Left lung (tissue), 4 donors: ENCODE measurements at regions not wholly inside any gene's neighbourhood (a gene's known extent, or its start where the extent isn't known, plus 50 kb on each side); places are given as distances from the start of the nearest gene placed in this dataset.

Source experiments
- ATAC-seq: fragments of 200-7000 bp; cut with Tn5 transposase; one replicate; pipeline ENCODE4 v1.9.1; 2020; ENCODE audit warnings: moderate library complexity
- DNase-seq, 4 donors: peaks; one replicate each; pipeline ENCODE4 v3.0.0-alpha.2; 2013 to 2020
- H3K27ac ChIP-seq, 2 donors: fragments of 200-600 bp; sonication (generic) in 1 of 2; one replicate each; pipeline versions ENCODE4 v1.5.0 to v1.8.0; 2020 to 2021
- H3K27me3 ChIP-seq, 2 donors: fragments of 200-600 bp; sonication (generic) in 1 of 2; one replicate each; pipeline versions ENCODE4 v1.5.0 to v1.8.0; 2020 to 2021
- H3K36me3 ChIP-seq, 2 donors: fragments of 200-600 bp; sonication (generic) in 1 of 2; one replicate each; pipeline versions ENCODE4 v1.5.0 to v1.8.0; 2020 to 2021
- H3K4me1 ChIP-seq, 2 donors: fragments of 200-600 bp; one replicate each; pipeline ENCODE4 v1.8.0; 2021
- H3K4me3 ChIP-seq, 2 donors: fragments of 200-600 bp; sonication (generic) in 1 of 2; one replicate each; pipeline versions ENCODE4 v1.5.0 to v1.8.0; 2020 to 2021; ENCODE audit warnings: mild to moderate bottlenecking in 1 of 2
- H3K9me3 ChIP-seq, 2 donors: fragments of 200-600 bp; sonication (generic) in 1 of 2; one replicate each; pipeline versions ENCODE4 v1.5.0 to v1.8.0; 2020 to 2021
- intact Hi-C, 2 donors: fragments of 100-400 bp; cut with DNase I; formaldehyde crosslinking; loops; one replicate each; pipeline versions ENCODE4 v1.11.2 to v1.14.2; 2022
- TF ChIP-seq, protein P1 (sequence below), 2 donors: fragments of 200-600 bp; sonication (generic) in 1 of 2; IDR thresholded peaks; one replicate each; pipeline versions ENCODE4 v1.5.0 to v1.8.0; 2021; ENCODE audit warnings: antibody characterized with exemption in 2 of 2
- donor health status: DM: no; HTN: yes; CAD: no.
- donor health status: DM: no; HTN: no; CAD: no.

GRCh38 chrX:20668550-20668949, 401.8 kb upstream of the RPS6KA3 start:
- DNase-seq (no peak), ATAC-seq (no peak)
- Histone ChIP-seq H3K36me3 (no peaks in the 10 kb centered on the region), H3K9me3 (no peaks in the 10 kb centered on the region), H3K4me1 (no peaks in the 10 kb centered on the region), H3K27me3 (no peaks in the 10 kb centered on the region), H3K27ac (no peak overlapping the region), H3K4me3 (no peak overlapping the region)
- intact Hi-C loops: no loop called here
- TF ChIP-seq, protein P1, sequence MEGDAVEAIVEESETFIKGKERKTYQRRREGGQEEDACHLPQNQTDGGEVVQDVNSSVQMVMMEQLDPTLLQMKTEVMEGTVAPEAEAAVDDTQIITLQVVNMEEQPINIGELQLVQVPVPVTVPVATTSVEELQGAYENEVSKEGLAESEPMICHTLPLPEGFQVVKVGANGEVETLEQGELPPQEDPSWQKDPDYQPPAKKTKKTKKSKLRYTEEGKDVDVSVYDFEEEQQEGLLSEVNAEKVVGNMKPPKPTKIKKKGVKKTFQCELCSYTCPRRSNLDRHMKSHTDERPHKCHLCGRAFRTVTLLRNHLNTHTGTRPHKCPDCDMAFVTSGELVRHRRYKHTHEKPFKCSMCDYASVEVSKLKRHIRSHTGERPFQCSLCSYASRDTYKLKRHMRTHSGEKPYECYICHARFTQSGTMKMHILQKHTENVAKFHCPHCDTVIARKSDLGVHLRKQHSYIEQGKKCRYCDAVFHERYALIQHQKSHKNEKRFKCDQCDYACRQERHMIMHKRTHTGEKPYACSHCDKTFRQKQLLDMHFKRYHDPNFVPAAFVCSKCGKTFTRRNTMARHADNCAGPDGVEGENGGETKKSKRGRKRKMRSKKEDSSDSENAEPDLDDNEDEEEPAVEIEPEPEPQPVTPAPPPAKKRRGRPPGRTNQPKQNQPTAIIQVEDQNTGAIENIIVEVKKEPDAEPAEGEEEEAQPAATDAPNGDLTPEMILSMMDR (IDR thresholded peaks at IDR 0.05): no peak

DNA sequence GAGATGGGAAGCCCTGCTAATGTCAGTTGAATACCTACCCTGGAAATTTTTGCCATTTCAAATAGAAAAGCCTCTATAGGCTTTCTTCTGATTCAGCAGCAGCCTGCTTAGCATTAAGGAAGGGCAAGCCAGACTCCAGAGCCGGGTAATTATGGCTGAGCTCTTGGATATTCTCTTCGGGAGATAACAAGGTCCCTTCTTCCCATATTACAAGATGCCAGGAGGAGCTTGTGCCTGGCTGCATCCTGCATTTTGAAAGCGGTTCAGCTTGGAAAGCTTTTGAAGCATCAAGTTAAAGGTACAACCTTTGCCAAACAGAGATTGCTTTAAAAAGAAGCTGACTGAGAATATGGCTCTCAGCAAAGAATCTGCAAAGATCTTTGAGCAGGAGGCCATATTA, 399.6 kb upstream of the RPS6KA3 start:
- no peak for ATAC-seq
- Histone ChIP-seq H3K27ac (no peak overlapping the region), H3K36me3 (no peaks in the 10 kb centered on the region), H3K27me3 (no peaks in the 10 kb centered on the region), H3K4me1 (no peaks in the 10 kb centered on the region), H3K4me3 (no peak overlapping the region), H3K9me3 (no peaks in the 10 kb centered on the region)
- TF ChIP-seq, protein P1 (IDR thresholded peaks at IDR 0.05): no peak
- intact Hi-C loops: no loop called here
- no peak for DNase-seq

- Histone ChIP-seq H3K27ac (no peak overlapping the region), H3K36me3 (no peaks in the 10 kb centered on the region), H3K4me1 (no peaks in the 10 kb centered on the region), H3K9me3 (no peaks in the 10 kb centered on the region), H3K4me3 (no peak overlapping the region), H3K27me3 (no peaks in the 10 kb centered on the region)
- TF ChIP-seq, protein P1 (IDR thresholded peaks at IDR 0.05): no peak
- no peak for ATAC-seq
- intact Hi-C loops: no loop called here
- no peak for DNase-seq
Measured at GRCh38 chrX:20665481-20665880, 398.8 kb upstream of the RPS6KA3 start.

DNA sequence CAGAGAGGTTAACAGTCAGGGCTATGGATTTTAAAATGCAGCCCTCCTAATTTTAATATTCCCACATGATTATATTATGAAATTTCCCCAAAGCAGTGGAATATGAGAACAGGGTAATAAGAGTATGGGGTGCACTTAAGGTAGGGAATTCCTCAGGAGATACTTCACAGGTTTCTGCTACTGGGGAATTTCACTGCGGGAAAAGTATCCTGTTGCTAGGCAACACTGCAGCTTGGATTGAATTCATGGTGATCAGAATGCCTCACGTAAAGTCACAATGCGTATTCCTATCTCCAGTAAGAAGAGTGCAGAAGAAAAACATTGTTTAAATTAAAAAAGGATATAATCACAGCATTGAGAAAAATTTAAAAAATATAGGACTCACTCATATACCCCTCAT, 398.1 kb upstream of the RPS6KA3 start:
- Histone ChIP-seq H3K27me3 (no peaks in the 10 kb centered on the region), H3K27ac (no peak overlapping the region), H3K4me3 (no peak overlapping the region), H3K36me3 (no peaks in the 10 kb centered on the region), H3K9me3 (no peaks in the 10 kb centered on the region), H3K4me1 (no peaks in the 10 kb centered on the region)
- no peak for DNase-seq
- TF ChIP-seq, protein P1 (IDR thresholded peaks at IDR 0.05): no peak
- intact Hi-C loops: no loop called here
- ATAC-seq: no peak

GRCh38 chrX:20664131-20664530, 397.4 kb upstream of the RPS6KA3 start:
- ATAC-seq (no peak), DNase-seq (no peak)
- H3K4me3 ChIP-seq: no peak overlapping the region
- H3K4me1 ChIP-seq: no peaks in the 10 kb centered on the region
- H3K9me3 ChIP-seq: no peaks in the 10 kb centered on the region
- TF ChIP-seq, protein P1 (IDR thresholded peaks at IDR 0.05): no peak
- H3K36me3 ChIP-seq: no peaks in the 10 kb centered on the region
- no peak overlapping the region for H3K27ac ChIP-seq
- intact Hi-C loops: no loop called here
- no peaks in the 10 kb centered on the region for H3K27me3 ChIP-seq
